ENCODE measurements at regions not wholly inside any gene's neighbourhood (a gene's known extent, or its start where the extent isn't known, plus 50 kb on each side); places are given as distances from the start of the nearest gene placed in this dataset.

- no peaks in the 10 kb centered on the region for H3K27me3 ChIP-seq (ENCODE audit: insufficient read depth, low read depth)
- DNase-seq: no peak
- no peak for TF ChIP-seq EZH2 (IDR thresholded peaks at IDR 0.05; ENCODE audit: low read depth)
- no peak for TF ChIP-seq CTCF (conservative IDR thresholded peaks at IDR 0.05)
Measured at GRCh38 chr9:30482499-30482898, 1901.9 kb upstream of the ACO1 start.

GRCh38 chr9:30484690-30485089 is 1899.8 kb upstream of the ACO1 start:
- H3K27me3 ChIP-seq (ENCODE audit: insufficient read depth, low read depth): no peaks in the 10 kb centered on the region
- H3K4me1 ChIP-seq (replicated peaks; ENCODE audit: insufficient read depth): no peaks in the 10 kb centered on the region
- H3K9me3 ChIP-seq (ENCODE audit: insufficient read depth, low read depth): no peaks in the 10 kb centered on the region
- no peaks in the 10 kb centered on the region for H3K9me2 ChIP-seq (ENCODE audit: insufficient read depth)
- no peak for DNase-seq
- no peaks in the 10 kb centered on the region for H3F3A ChIP-seq (ENCODE audit: insufficient read depth, low read depth)
- no peak overlapping the region for H2AFZ ChIP-seq
- TF ChIP-seq CTCF (conservative IDR thresholded peaks at IDR 0.05): no peak
- TF ChIP-seq EZH2 (IDR thresholded peaks at IDR 0.05; ENCODE audit: low read depth): no peak
- intact Hi-C loops (cut with micrococcal nuclease; ENCODE audit: unreplicated experiment): no loop called here
- H3K27ac ChIP-seq: no peak overlapping the region
- H4K20me1 ChIP-seq (ENCODE audit: insufficient read depth): no peaks in the 10 kb centered on the region
- POLR2A ChIA-PET (ENCODE audit: unreplicated experiment): no interaction called here
- no peak overlapping the region for H3K4me3 ChIP-seq
- H3K79me2 ChIP-seq (ENCODE audit: low read depth): no peaks in the 10 kb centered on the region
- no TSS peak for BruUV-seq (replicated peaks)
- no peaks in the 10 kb centered on the region for H3K36me3 ChIP-seq (ENCODE audit: low read depth)
- CTCF ChIA-PET: no interaction called here
- no peak overlapping the region for H3K4me2 ChIP-seq

More at GRCh38 chr9:30482499-30482898, 1901.9 kb upstream of the ACO1 start:
- no peaks in the 10 kb centered on the region for H3K36me3 ChIP-seq (ENCODE audit: low read depth)
- intact Hi-C loops (cut with micrococcal nuclease; ENCODE audit: unreplicated experiment): no loop called here
- H3K4me1 ChIP-seq (replicated peaks; ENCODE audit: insufficient read depth): no peaks in the 10 kb centered on the region
- H3K79me2 ChIP-seq (ENCODE audit: low read depth): no peaks in the 10 kb centered on the region
- no peak overlapping the region for H3K27ac ChIP-seq
- no TSS peak for BruUV-seq (replicated peaks)
- H3K9me3 ChIP-seq (ENCODE audit: insufficient read depth, low read depth): no peaks in the 10 kb centered on the region
- no peak overlapping the region for H3K4me2 ChIP-seq
- CTCF ChIA-PET: no interaction called here
- POLR2A ChIA-PET (ENCODE audit: unreplicated experiment): no interaction called here
- H3K4me3 ChIP-seq: no peak overlapping the region
- H4K20me1 ChIP-seq (ENCODE audit: insufficient read depth): no peaks in the 10 kb centered on the region
- no peaks in the 10 kb centered on the region for H3F3A ChIP-seq (ENCODE audit: insufficient read depth, low read depth)
- H3K9me2 ChIP-seq (ENCODE audit: insufficient read depth): no peaks in the 10 kb centered on the region
- H2AFZ ChIP-seq: no peak overlapping the region

- no peak for DNase-seq
- no peaks in the 10 kb centered on the region for H3K27me3 ChIP-seq (ENCODE audit: insufficient read depth, low read depth)
- intact Hi-C loops (cut with micrococcal nuclease; ENCODE audit: unreplicated experiment): no loop called here
- H3K9me2 ChIP-seq (ENCODE audit: insufficient read depth): no peaks in the 10 kb centered on the region
- no peak overlapping the region for H2AFZ ChIP-seq
- no peak overlapping the region for H3K4me3 ChIP-seq
- H3K36me3 ChIP-seq (ENCODE audit: low read depth): no peaks in the 10 kb centered on the region
- ChIA-PET CTCF (no interaction called here), POLR2A (ENCODE audit: unreplicated experiment) (no interaction called here)
- H4K20me1 ChIP-seq (ENCODE audit: insufficient read depth): no peaks in the 10 kb centered on the region
- no peaks in the 10 kb centered on the region for H3K9me3 ChIP-seq (ENCODE audit: insufficient read depth, low read depth)
- H3F3A ChIP-seq (ENCODE audit: insufficient read depth, low read depth): no peaks in the 10 kb centered on the region
- no peak for TF ChIP-seq CTCF (conservative IDR thresholded peaks at IDR 0.05)
- no peaks in the 10 kb centered on the region for H3K79me2 ChIP-seq (ENCODE audit: low read depth)
- H3K27ac ChIP-seq: no peak overlapping the region
- no peaks in the 10 kb centered on the region for H3K4me1 ChIP-seq (replicated peaks; ENCODE audit: insufficient read depth)
- H3K4me2 ChIP-seq: no peak overlapping the region
- no TSS peak for BruUV-seq (replicated peaks)
Measured at GRCh38 chr9:30504502-30504905, 1879.9 kb upstream of the ACO1 start.

Data from PC-9 (cell line).